ENCODE measurements at regions not wholly inside any gene's neighbourhood (a gene's known extent, or its start where the extent isn't known, plus 50 kb on each side); places are given as distances from the start of the nearest gene placed in this dataset.

- TF ChIP-seq CUX1 (IDR thresholded peaks at IDR 0.05; ENCODE audit: insufficient replicate concordance, low read depth, low read length) (no peak), CBX5 (IDR thresholded peaks at IDR 0.05; ENCODE audit: low read depth) (no peak), POLR2AphosphoS5 (IDR thresholded peaks at IDR 0.05; ENCODE audit: low read length) (no peak), CHD1 (IDR thresholded peaks at IDR 0.05; ENCODE audit: low read depth, low read length) (no peak), FOXM1 (IDR thresholded peaks at IDR 0.05; ENCODE audit: low read depth, low read length) (no peak), PAX8 (IDR thresholded peaks at IDR 0.05) (no peak), PKNOX1 (IDR thresholded peaks at IDR 0.05) (no peak), HDAC6 (IDR thresholded peaks at IDR 0.05; ENCODE audit: unreplicated experiment) (no peak), ZNF592 (IDR thresholded peaks at IDR 0.05) (no peak), RBBP5 (conservative IDR thresholded peaks at IDR 0.05) (no peak), NR2C2 (IDR thresholded peaks at IDR 0.05; ENCODE audit: borderline replicate concordance, control insufficient read depth, insufficient read length, low read depth) (no peak), MYB (IDR thresholded peaks at IDR 0.05; ENCODE audit: borderline replicate concordance, low read depth, low read length) (no peak), RELB (IDR thresholded peaks at IDR 0.05; ENCODE audit: low read depth) (no peak), LARP7 (IDR thresholded peaks at IDR 0.05) (no peak)
Observed at GRCh38 chr16:64384636-64385035, 737.2 kb downstream of the CDH11 start (continued).
